ENCODE measurements at regions not wholly inside any gene's neighbourhood (a gene's known extent, or its start where the extent isn't known, plus 50 kb on each side); places are given as distances from the start of the nearest gene placed in this dataset.

DNA sequence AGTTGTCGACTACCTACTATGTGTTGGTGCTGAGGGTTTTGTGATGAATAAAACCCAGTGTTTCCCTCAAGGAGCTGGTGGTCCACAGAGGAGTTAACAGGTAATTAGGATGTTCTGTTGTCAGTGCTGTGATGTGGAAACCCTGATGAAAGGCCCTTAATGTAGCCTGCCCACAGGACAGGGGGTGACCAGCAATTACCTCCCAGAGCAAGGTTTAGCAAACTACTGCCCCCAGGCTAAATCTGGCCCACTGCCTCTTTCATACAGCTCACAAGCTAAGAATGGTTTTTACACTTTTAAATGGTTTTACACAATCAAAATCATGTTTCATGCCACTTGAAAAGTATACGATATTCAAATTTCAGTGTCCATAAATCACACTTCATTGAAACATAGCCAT lies 536.2 kb downstream of the MIAT start:
- no peak overlapping the region for H3K27ac ChIP-seq
- TF ChIP-seq, protein P1, sequence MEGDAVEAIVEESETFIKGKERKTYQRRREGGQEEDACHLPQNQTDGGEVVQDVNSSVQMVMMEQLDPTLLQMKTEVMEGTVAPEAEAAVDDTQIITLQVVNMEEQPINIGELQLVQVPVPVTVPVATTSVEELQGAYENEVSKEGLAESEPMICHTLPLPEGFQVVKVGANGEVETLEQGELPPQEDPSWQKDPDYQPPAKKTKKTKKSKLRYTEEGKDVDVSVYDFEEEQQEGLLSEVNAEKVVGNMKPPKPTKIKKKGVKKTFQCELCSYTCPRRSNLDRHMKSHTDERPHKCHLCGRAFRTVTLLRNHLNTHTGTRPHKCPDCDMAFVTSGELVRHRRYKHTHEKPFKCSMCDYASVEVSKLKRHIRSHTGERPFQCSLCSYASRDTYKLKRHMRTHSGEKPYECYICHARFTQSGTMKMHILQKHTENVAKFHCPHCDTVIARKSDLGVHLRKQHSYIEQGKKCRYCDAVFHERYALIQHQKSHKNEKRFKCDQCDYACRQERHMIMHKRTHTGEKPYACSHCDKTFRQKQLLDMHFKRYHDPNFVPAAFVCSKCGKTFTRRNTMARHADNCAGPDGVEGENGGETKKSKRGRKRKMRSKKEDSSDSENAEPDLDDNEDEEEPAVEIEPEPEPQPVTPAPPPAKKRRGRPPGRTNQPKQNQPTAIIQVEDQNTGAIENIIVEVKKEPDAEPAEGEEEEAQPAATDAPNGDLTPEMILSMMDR (IDR thresholded peaks at IDR 0.05) = no peak
- TF ChIP-seq POLR2A (IDR thresholded peaks at IDR 0.05) (no peak), EP300 (IDR thresholded peaks at IDR 0.05) (no peak)
- no peak overlapping the region for H3K4me3 ChIP-seq
- H3K9me3 ChIP-seq = no peaks in the 10 kb centered on the region
- WGBS, 3 donors = 84 to 92% (median 91%) methylated on average over 2 of the region's 2 CpGs
- H3K27me3 ChIP-seq = no peaks in the 10 kb centered on the region
- intact Hi-C loops (cut with DNase I) = no loop called here
- H3K36me3 ChIP-seq = no peaks in the 10 kb centered on the region
- H3K4me1 ChIP-seq (ENCODE audit: insufficient read depth) = peaks cover 5% of the 10 kb centered on the region
- no peak for DNase-seq

DNA sequence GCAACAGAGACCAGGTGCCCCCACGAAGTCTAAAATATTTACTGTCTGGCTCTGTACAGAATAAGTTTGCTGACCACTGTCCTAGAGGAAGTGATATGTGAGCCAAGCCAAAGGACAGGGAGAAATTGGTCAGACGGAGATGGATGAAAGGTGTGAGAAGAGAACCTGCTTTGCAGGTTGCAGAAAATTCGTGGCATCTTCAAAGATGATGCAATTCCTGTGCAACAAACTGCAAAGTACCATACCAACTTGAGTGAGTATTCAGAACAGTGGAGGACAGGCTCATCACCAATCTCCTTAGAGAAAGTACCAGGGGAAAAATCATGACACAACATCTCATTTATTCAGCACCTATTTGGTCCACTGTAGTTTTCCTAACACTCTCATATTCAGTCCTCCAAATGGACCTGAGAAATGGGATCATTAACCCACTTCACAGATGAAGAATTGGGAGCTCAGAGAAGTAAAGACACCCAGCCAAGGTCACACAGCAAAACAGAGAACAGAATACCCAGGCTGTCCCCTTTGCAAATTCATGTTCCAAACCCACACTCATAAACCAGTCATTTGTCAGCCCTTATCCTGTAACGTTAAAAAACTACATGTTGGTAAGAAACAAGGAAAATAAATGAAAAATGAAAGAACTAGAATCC lies 536.8 kb downstream of the MIAT start:
- Histone ChIP-seq H3K36me3 (no peaks in the 10 kb centered on the region), H3K9me3 (no peaks in the 10 kb centered on the region), H3K4me3 (no peak overlapping the region), H3K4me1 (ENCODE audit: insufficient read depth) (peaks cover 5% of the 10 kb centered on the region), H3K27me3 (no peaks in the 10 kb centered on the region), H3K27ac (peak overlapping the region in 1 of 2 donors; percentile 59)
- no peak for DNase-seq
- 51 to 59% (median 56%) methylated on average over 4 of the region's 4 CpGs for WGBS, 3 donors
- intact Hi-C loops (cut with DNase I) = no loop called here
- TF ChIP-seq, protein P1 (IDR thresholded peaks at IDR 0.05) = no peak
- TF ChIP-seq POLR2A (IDR thresholded peaks at IDR 0.05) (no peak), EP300 (IDR thresholded peaks at IDR 0.05) (no peak)

- H3K36me3 ChIP-seq = no peaks in the 10 kb centered on the region
- WGBS, 3 donors = 17 to 29% (median 21%) methylated on average over 20 of the region's 20 CpGs
- H3K27ac ChIP-seq = peak overlapping the region in 1 of 2 donors; percentile 59
- TF ChIP-seq POLR2A (IDR thresholded peaks at IDR 0.05) (no peak), EP300 (IDR thresholded peaks at IDR 0.05) (no peak)
- TF ChIP-seq, protein P1 (IDR thresholded peaks at IDR 0.05) = no peak
- H3K4me1 ChIP-seq (ENCODE audit: insufficient read depth) = peaks cover 5% of the 10 kb centered on the region
- intact Hi-C loops (cut with DNase I) = no loop called here
- H3K4me3 ChIP-seq = no peak overlapping the region
- no peaks in the 10 kb centered on the region for H3K9me3 ChIP-seq
- no peaks in the 10 kb centered on the region for H3K27me3 ChIP-seq
- peak; percentile 65 to 84 (median 79) for DNase-seq
Measured at GRCh38 chr22:27195094-27195493, 537.7 kb downstream of the MIAT start.

- no peaks in the 10 kb centered on the region for H3K9me3 ChIP-seq
- WGBS, 3 donors = 89 to 94% (median 93%) methylated on average over 5 of the region's 5 CpGs
- no peak overlapping the region for H3K4me3 ChIP-seq
- DNase-seq = no peak
- no peaks in the 10 kb centered on the region for H3K27me3 ChIP-seq
- peaks cover 5% of the 10 kb centered on the region for H3K4me1 ChIP-seq (ENCODE audit: insufficient read depth)
- peak overlapping the region in 1 of 2 donors; percentile 59 for H3K27ac ChIP-seq
- H3K36me3 ChIP-seq = no peaks in the 10 kb centered on the region
- no peak for TF ChIP-seq POLR2A (IDR thresholded peaks at IDR 0.05)
- TF ChIP-seq EP300 (IDR thresholded peaks at IDR 0.05) = no peak
- TF ChIP-seq, protein P1 (IDR thresholded peaks at IDR 0.05) = no peak
- intact Hi-C loops (cut with DNase I) = no loop called here
Measured at GRCh38 chr22:27195494-27195893, 538.1 kb downstream of the MIAT start.
